Cardiac muscle cell (in vitro differentiated cells and primary cell): ENCODE measurements at regions not wholly inside any gene's neighbourhood (a gene's known extent, or its start where the extent isn't known, plus 50 kb on each side); places are given as distances from the start of the nearest gene placed in this dataset.

Source experiments
- DNase-seq, 2 donors: peaks; one replicate each; pipeline versions ENCODE4 v3.0.0 to v3.0.0-alpha.2; 2010 to 2017; ENCODE audit warnings: low read depth in 1 of 2, low spot score in 1 of 2
- H3K27ac ChIP-seq: fragments of 200-600 bp; sonication (generic); 2 replicates; pipeline ENCODE4 v1.5.1; 2016
- H3K27me3 ChIP-seq: fragments of 200-600 bp; sonication (generic); 2 replicates; pipeline ENCODE4 v1.6.0; 2016; ENCODE audit warnings: control low read depth
- H3K36me3 ChIP-seq: fragments of 200-600 bp; sonication (generic); 2 replicates; pipeline ENCODE4 v1.5.1; 2016; ENCODE audit warnings: control low read depth
- H3K4me1 ChIP-seq: fragments of 200-600 bp; sonication (generic); 2 replicates; pipeline ENCODE4 v1.8.1; 2017; ENCODE audit warnings: low read depth, mild to moderate bottlenecking, mixed run types
- H3K4me3 ChIP-seq: fragments of 200-600 bp; sonication (generic); 2 replicates; pipeline ENCODE4 v1.5.1; 2016; ENCODE audit warnings: mild to moderate bottlenecking
- H3K9me3 ChIP-seq: fragments of 200-600 bp; sonication (generic); 2 replicates; pipeline ENCODE4 v1.5.1; 2017; ENCODE audit warnings: low read depth, mild to moderate bottlenecking, control low read depth
- CTCF ChIP-seq: IDR thresholded peaks from 2 replicates; pipeline ENCODE4 v1.5.1; 2012; ENCODE audit warnings: low read depth, mild to moderate bottlenecking, low read length

GRCh38 chr1:234732671-234733390 lies 122.9 kb upstream of the IRF2BP2 start:
- no peak for DNase-seq
- TF ChIP-seq CTCF, result no peak

GRCh38 chr1:234732260-234732659 lies 122.3 kb upstream of the IRF2BP2 start:
- no peak for TF ChIP-seq CTCF
- no peaks in the 10 kb centered on the region for H3K27me3 ChIP-seq
- no peak overlapping the region for H3K4me3 ChIP-seq
- H3K36me3 ChIP-seq, result no peaks in the 10 kb centered on the region
- no peak for DNase-seq
- H3K4me1 ChIP-seq, result peaks cover 23% of the 10 kb centered on the region
- no peak overlapping the region for H3K27ac ChIP-seq
- no peaks in the 10 kb centered on the region for H3K9me3 ChIP-seq

More at GRCh38 chr1:234732671-234733390, 122.9 kb upstream of the IRF2BP2 start:
- Histone ChIP-seq H3K36me3 (no peaks in the 10 kb centered on the region), H3K4me3 (no peak overlapping the region), H3K4me1 (peaks cover 23% of the 10 kb centered on the region), H3K27ac (no peak overlapping the region), H3K9me3 (no peaks in the 10 kb centered on the region), H3K27me3 (no peaks in the 10 kb centered on the region)

- Histone ChIP-seq H3K4me1 (peaks cover 26% of the 10 kb centered on the region), H3K27ac (no peak overlapping the region), H3K4me3 (no peak overlapping the region), H3K36me3 (no peaks in the 10 kb centered on the region), H3K9me3 (no peaks in the 10 kb centered on the region), H3K27me3 (no peaks in the 10 kb centered on the region)
- TF ChIP-seq CTCF, result no peak
- DNase-seq, result no peak
These were observed 121.6 kb upstream of the IRF2BP2 start for GRCh38 chr1:234731569-234732085.

- H3K27ac ChIP-seq, result peak overlapping the region; percentile 44
- no peak for TF ChIP-seq CTCF
- DNase-seq, result no peak
These were observed 121.0 kb upstream of the IRF2BP2 start for GRCh38 chr1:234730770-234731568.

GRCh38 chr1:234730475-234730769 lies 120.4 kb upstream of the IRF2BP2 start:
- Histone ChIP-seq H3K27me3 (no peaks in the 10 kb centered on the region), H3K4me1 (peaks cover 38% of the 10 kb centered on the region), H3K27ac (peak overlapping the region; percentile 44), H3K9me3 (no peaks in the 10 kb centered on the region), H3K4me3 (no peak overlapping the region), H3K36me3 (no peaks in the 10 kb centered on the region)
- TF ChIP-seq CTCF, result no peak
- no peak for DNase-seq

More at GRCh38 chr1:234730770-234731568, 121.0 kb upstream of the IRF2BP2 start:
- H3K36me3 ChIP-seq, result no peaks in the 10 kb centered on the region
- H3K4me1 ChIP-seq, result peaks cover 32% of the 10 kb centered on the region
- no peak overlapping the region for H3K4me3 ChIP-seq
- H3K9me3 ChIP-seq, result no peaks in the 10 kb centered on the region
- H3K27me3 ChIP-seq, result no peaks in the 10 kb centered on the region
